ENCODE measurements at regions not wholly inside any gene's neighbourhood (a gene's known extent, or its start where the extent isn't known, plus 50 kb on each side); places are given as distances from the start of the nearest gene placed in this dataset.

DNA sequence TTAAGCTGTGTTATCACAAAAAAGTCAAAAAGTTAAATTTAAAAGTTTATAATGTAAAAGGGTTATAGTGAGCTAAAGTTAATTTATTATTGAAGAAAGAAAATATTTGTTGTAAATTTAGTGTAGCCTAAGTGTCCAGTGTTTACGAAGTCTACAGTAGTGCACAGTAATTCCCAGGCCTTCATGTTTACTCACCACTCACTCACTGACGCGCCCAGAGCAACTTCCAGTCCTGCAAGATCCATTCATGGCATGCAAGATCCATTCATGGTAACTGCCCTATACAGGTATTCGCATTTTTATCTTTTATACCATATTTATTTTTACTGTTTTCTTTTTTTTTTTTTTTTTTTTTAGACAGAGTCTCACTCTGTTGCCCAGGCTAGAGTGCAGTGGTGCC lies 69.5 kb downstream of the TPRA1 start:
- TF ChIP-seq, protein P1, sequence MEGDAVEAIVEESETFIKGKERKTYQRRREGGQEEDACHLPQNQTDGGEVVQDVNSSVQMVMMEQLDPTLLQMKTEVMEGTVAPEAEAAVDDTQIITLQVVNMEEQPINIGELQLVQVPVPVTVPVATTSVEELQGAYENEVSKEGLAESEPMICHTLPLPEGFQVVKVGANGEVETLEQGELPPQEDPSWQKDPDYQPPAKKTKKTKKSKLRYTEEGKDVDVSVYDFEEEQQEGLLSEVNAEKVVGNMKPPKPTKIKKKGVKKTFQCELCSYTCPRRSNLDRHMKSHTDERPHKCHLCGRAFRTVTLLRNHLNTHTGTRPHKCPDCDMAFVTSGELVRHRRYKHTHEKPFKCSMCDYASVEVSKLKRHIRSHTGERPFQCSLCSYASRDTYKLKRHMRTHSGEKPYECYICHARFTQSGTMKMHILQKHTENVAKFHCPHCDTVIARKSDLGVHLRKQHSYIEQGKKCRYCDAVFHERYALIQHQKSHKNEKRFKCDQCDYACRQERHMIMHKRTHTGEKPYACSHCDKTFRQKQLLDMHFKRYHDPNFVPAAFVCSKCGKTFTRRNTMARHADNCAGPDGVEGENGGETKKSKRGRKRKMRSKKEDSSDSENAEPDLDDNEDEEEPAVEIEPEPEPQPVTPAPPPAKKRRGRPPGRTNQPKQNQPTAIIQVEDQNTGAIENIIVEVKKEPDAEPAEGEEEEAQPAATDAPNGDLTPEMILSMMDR (IDR thresholded peaks at IDR 0.05 in 2 of 3, conservative IDR thresholded peaks at IDR 0.05 in 1 of 3; ENCODE audit: borderline replicate concordance in 1 of 3, insufficient read depth in 1 of 3, low read depth in 2 of 3, low read length in 2 of 3), result no peak
- TF ChIP-seq SIN3A (IDR thresholded peaks at IDR 0.05; ENCODE audit: low read depth) (no peak), JUND (IDR thresholded peaks at IDR 0.05) (no peak), SP1 (IDR thresholded peaks at IDR 0.05; ENCODE audit: low read depth) (no peak), CEBPB (IDR thresholded peaks at IDR 0.05; ENCODE audit: low read depth) (no peak), POLR2A (IDR thresholded peaks at IDR 0.05; ENCODE audit: borderline replicate concordance, extremely low read depth, insufficient read depth, insufficient read length) (no peak)

Measured in HCT116 (cell line).